ENCODE measurements at regions not wholly inside any gene's neighbourhood (a gene's known extent, or its start where the extent isn't known, plus 50 kb on each side); places are given as distances from the start of the nearest gene placed in this dataset.

DNA sequence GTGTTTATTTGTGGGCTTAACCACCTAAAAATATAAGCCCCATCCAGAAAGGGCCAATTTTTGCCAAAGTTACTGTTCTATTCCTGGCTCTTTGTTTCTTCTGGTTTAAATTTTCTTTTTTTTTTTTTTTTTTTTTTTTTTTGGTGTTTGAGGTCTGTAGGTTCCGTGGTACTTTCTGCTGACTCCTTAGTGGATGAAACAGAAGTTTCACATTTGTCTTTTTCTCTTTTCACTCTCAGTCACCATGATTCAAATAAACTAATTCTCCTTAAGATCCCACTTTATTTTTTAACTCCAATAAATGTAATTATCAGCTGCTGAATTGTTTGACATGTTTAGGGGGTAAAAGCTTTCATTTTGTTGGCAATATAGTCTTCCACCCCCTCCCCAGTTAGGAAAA, 322.3 kb downstream of the CHRM3 start:
- H3K36me3 ChIP-seq (ENCODE audit: control insufficient read depth, insufficient read depth, low read length): no peaks in the 10 kb centered on the region
- ATAC-seq (no peak), DNase-seq (ENCODE audit: low read depth, low spot score) (no peak)
- intact Hi-C loops (cut with micrococcal nuclease; ENCODE audit: unreplicated experiment) (no loop called here), in situ Hi-C loops (cut with HindIII; ENCODE audit: low pct_unique_long_range_greater_than_20kb, low sequenced_read_pairs) (no loop called here)
- H3K4me1 ChIP-seq (ENCODE audit: control insufficient read depth, insufficient read depth, low read length): no peaks in the 10 kb centered on the region
- CTCF ChIA-PET: no interaction called here
- BruUV-seq (replicated peaks): no TSS peak
- H3K27ac ChIP-seq (ENCODE audit: low read length): no peak overlapping the region
- no peak for TF ChIP-seq TCF7L2 (IDR thresholded peaks at IDR 0.05; ENCODE audit: low read depth, low read length)
- TF ChIP-seq, protein P1, sequence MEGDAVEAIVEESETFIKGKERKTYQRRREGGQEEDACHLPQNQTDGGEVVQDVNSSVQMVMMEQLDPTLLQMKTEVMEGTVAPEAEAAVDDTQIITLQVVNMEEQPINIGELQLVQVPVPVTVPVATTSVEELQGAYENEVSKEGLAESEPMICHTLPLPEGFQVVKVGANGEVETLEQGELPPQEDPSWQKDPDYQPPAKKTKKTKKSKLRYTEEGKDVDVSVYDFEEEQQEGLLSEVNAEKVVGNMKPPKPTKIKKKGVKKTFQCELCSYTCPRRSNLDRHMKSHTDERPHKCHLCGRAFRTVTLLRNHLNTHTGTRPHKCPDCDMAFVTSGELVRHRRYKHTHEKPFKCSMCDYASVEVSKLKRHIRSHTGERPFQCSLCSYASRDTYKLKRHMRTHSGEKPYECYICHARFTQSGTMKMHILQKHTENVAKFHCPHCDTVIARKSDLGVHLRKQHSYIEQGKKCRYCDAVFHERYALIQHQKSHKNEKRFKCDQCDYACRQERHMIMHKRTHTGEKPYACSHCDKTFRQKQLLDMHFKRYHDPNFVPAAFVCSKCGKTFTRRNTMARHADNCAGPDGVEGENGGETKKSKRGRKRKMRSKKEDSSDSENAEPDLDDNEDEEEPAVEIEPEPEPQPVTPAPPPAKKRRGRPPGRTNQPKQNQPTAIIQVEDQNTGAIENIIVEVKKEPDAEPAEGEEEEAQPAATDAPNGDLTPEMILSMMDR (IDR thresholded peaks at IDR 0.05): no peak
- H3K4me3 ChIP-seq (ENCODE audit: low read depth in 2 of 2, low read length in 2 of 2): no peak overlapping the region
- H3K9me3 ChIP-seq (ENCODE audit: control insufficient read depth, insufficient read depth, low read depth, low read length): no peaks in the 10 kb centered on the region
- POLR2A ChIA-PET: no interaction called here
- no peaks in the 10 kb centered on the region for H3K27me3 ChIP-seq (ENCODE audit: control insufficient read depth, insufficient read depth, low read length)

- no peaks in the 10 kb centered on the region for H3K4me1 ChIP-seq (ENCODE audit: control insufficient read depth, insufficient read depth, low read length)
- ChIA-PET POLR2A (no interaction called here), CTCF (no interaction called here)
- no peaks in the 10 kb centered on the region for H3K9me3 ChIP-seq (ENCODE audit: control insufficient read depth, insufficient read depth, low read depth, low read length)
- BruUV-seq (replicated peaks): no TSS peak
- TF ChIP-seq, protein P2, sequence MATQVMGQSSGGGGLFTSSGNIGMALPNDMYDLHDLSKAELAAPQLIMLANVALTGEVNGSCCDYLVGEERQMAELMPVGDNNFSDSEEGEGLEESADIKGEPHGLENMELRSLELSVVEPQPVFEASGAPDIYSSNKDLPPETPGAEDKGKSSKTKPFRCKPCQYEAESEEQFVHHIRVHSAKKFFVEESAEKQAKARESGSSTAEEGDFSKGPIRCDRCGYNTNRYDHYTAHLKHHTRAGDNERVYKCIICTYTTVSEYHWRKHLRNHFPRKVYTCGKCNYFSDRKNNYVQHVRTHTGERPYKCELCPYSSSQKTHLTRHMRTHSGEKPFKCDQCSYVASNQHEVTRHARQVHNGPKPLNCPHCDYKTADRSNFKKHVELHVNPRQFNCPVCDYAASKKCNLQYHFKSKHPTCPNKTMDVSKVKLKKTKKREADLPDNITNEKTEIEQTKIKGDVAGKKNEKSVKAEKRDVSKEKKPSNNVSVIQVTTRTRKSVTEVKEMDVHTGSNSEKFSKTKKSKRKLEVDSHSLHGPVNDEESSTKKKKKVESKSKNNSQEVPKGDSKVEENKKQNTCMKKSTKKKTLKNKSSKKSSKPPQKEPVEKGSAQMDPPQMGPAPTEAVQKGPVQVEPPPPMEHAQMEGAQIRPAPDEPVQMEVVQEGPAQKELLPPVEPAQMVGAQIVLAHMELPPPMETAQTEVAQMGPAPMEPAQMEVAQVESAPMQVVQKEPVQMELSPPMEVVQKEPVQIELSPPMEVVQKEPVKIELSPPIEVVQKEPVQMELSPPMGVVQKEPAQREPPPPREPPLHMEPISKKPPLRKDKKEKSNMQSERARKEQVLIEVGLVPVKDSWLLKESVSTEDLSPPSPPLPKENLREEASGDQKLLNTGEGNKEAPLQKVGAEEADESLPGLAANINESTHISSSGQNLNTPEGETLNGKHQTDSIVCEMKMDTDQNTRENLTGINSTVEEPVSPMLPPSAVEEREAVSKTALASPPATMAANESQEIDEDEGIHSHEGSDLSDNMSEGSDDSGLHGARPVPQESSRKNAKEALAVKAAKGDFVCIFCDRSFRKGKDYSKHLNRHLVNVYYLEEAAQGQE (IDR thresholded peaks at IDR 0.05; ENCODE audit: insufficient read depth in 1 of 2, low read depth in 2 of 2, low read length in 1 of 2): no peak
- no peak for TF ChIP-seq TCF7L2 (IDR thresholded peaks at IDR 0.05; ENCODE audit: low read depth, low read length)
- TF ChIP-seq POLR2AphosphoS5 (IDR thresholded peaks at IDR 0.05; ENCODE audit: low read depth, low read length): no peak
- no peak for TF ChIP-seq SIN3A (IDR thresholded peaks at IDR 0.05; ENCODE audit: borderline replicate concordance, insufficient read depth, low read depth, low read length)
- TF ChIP-seq, protein P1 (IDR thresholded peaks at IDR 0.05): no peak
- H3K36me3 ChIP-seq (ENCODE audit: control insufficient read depth, insufficient read depth, low read length): no peaks in the 10 kb centered on the region
- intact Hi-C loops (cut with micrococcal nuclease; ENCODE audit: unreplicated experiment): no loop called here
- no peak for DNase-seq (ENCODE audit: low read depth, low spot score)
- ATAC-seq: no peak
- no peak overlapping the region for H3K27ac ChIP-seq (ENCODE audit: low read length)
- H3K27me3 ChIP-seq (ENCODE audit: control insufficient read depth, insufficient read depth, low read length): no peaks in the 10 kb centered on the region
- in situ Hi-C loops (cut with HindIII; ENCODE audit: low pct_unique_long_range_greater_than_20kb, low sequenced_read_pairs): no loop called here
- H3K4me3 ChIP-seq (ENCODE audit: low read depth in 2 of 2, low read length in 2 of 2): no peak overlapping the region
Measured at GRCh38 chr1:239711768-239712167, 325.4 kb downstream of the CHRM3 start.
